Epithelial cell of prostate (primary cell): ENCODE measurements at regions not wholly inside any gene's neighbourhood (a gene's known extent, or its start where the extent isn't known, plus 50 kb on each side); places are given as distances from the start of the nearest gene placed in this dataset.
A peak's percentile ranks its signal among the peaks of the same experiment; 100 is the strongest.

ENCODE experiments used
- DNase-seq: peaks from one replicate; pipeline ENCODE4 v3.0.0-alpha.2; 2011; ENCODE audit warnings: low read depth, low spot score
- H3K27ac ChIP-seq: fragments of 450-650 bp; 2 replicates; pipeline ENCODE4 v1.5.1; 2017; ENCODE audit warnings: mild to moderate bottlenecking

- no peak for DNase-seq
- no peak overlapping the region for H3K27ac ChIP-seq
Observed at GRCh38 chr2:8527676-8528075, 154.2 kb upstream of the ID2 start.

- H3K27ac ChIP-seq = no peak overlapping the region
- DNase-seq = no peak
Observed at GRCh38 chr2:8528863-8529262, 153.0 kb upstream of the ID2 start.

- DNase-seq = no peak
- no peak overlapping the region for H3K27ac ChIP-seq
Observed at GRCh38 chr2:8529706-8530277, 152.1 kb upstream of the ID2 start.

GRCh38 chr2:8531481-8531880 lies 150.4 kb upstream of the ID2 start:
- no peak for DNase-seq
- H3K27ac ChIP-seq = no peak overlapping the region

- DNase-seq = no peak
- H3K27ac ChIP-seq = no peak overlapping the region
Observed at GRCh38 chr2:8532438-8532837, 149.4 kb upstream of the ID2 start.

- no peak for DNase-seq
- no peak overlapping the region for H3K27ac ChIP-seq
Observed at GRCh38 chr2:8533923-8534322, 147.9 kb upstream of the ID2 start.

GRCh38 chr2:8534386-8534728 lies 147.5 kb upstream of the ID2 start:
- DNase-seq = no peak
- H3K27ac ChIP-seq = no peak overlapping the region

- no peak for DNase-seq
- no peak overlapping the region for H3K27ac ChIP-seq
Observed at GRCh38 chr2:8534729-8535468, 147.0 kb upstream of the ID2 start.

GRCh38 chr2:8535469-8535795 lies 146.4 kb upstream of the ID2 start:
- no peak overlapping the region for H3K27ac ChIP-seq
- no peak for DNase-seq

GRCh38 chr2:8535821-8536685 lies 145.8 kb upstream of the ID2 start:
- no peak for DNase-seq
- no peak overlapping the region for H3K27ac ChIP-seq

- no peak for DNase-seq
- no peak overlapping the region for H3K27ac ChIP-seq
Observed at GRCh38 chr2:8536686-8537561, 144.9 kb upstream of the ID2 start.

- DNase-seq = no peak
Observed at GRCh38 chr2:8537562-8538155, 144.2 kb upstream of the ID2 start.

GRCh38 chr2:8538531-8538930 lies 143.3 kb upstream of the ID2 start:
- no peak for DNase-seq
- no peak overlapping the region for H3K27ac ChIP-seq

More at GRCh38 chr2:8537562-8538155, 144.2 kb upstream of the ID2 start:
- no peak overlapping the region for H3K27ac ChIP-seq

GRCh38 chr2:8538931-8539621 lies 142.8 kb upstream of the ID2 start:
- no peak overlapping the region for H3K27ac ChIP-seq
- no peak for DNase-seq

- no peak overlapping the region for H3K27ac ChIP-seq
- peak; percentile 48 for DNase-seq
Observed at GRCh38 chr2:8539743-8540551, 141.9 kb upstream of the ID2 start.

GRCh38 chr2:8540552-8541055 lies 141.3 kb upstream of the ID2 start:
- no peak overlapping the region for H3K27ac ChIP-seq
- DNase-seq = no peak

GRCh38 chr2:8541223-8541622 lies 140.6 kb upstream of the ID2 start:
- DNase-seq = no peak
- H3K27ac ChIP-seq = no peak overlapping the region

- no peak overlapping the region for H3K27ac ChIP-seq
- DNase-seq = no peak
Observed at GRCh38 chr2:8541636-8542035, 140.2 kb upstream of the ID2 start.
